ENCODE measurements at regions not wholly inside any gene's neighbourhood (a gene's known extent, or its start where the extent isn't known, plus 50 kb on each side); places are given as distances from the start of the nearest gene placed in this dataset.
"Not testable (repeated sequence)": the region's sequence is repeated elsewhere in the genome, so short reads cannot be mapped to it uniquely, and the experiment has no call there.

DNA sequence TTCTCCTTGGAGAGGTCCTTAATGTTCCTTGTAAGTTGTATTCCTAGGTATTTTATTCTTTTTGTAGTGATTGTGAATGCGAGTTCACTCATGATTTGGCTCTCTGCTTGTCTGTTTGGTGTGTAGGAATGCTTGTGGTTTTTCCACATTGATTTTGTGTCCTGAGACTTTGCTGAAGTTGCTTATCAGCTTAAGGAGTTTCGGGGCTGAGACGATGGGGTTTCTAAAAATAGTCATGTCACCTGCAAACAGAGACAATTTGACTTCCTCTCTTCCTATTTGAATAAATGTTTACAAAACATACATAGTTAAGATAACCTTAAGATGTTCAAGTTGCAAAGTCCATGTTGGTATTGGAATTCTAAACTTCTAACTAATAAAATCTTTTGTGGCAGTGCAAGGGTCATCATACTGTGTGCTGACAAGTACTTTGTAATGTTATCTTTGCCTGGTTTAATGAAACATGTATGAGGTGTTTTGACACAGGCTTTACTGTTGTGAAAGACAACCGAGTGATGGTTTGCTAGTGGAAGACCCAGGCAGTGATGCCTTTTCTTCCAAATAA is 286.2 kb downstream of the MRPS30 start:
- no peak for ATAC-seq
- no peak for DNase-seq (ENCODE audit: low spot score in 2 of 2)
- Mint-ChIP-seq H3K9me3 (peaks cover 0 to 15% of the 10 kb centered on the region in 2 donors), H3K27ac (no peak overlapping the region), H3K36me3 (no peaks in the 10 kb centered on the region)

GRCh38 chr5:45098483-45098882 is 289.7 kb downstream of the MRPS30 start:
- Mint-ChIP-seq H3K9me3 (peaks cover 6 to 16% of the 10 kb centered on the region in 2 donors), H3K27ac (no peak overlapping the region), H3K36me3 (no peaks in the 10 kb centered on the region)
- DNase-seq (ENCODE audit: low spot score in 2 of 2), result no peak
- no peak for ATAC-seq

DNA sequence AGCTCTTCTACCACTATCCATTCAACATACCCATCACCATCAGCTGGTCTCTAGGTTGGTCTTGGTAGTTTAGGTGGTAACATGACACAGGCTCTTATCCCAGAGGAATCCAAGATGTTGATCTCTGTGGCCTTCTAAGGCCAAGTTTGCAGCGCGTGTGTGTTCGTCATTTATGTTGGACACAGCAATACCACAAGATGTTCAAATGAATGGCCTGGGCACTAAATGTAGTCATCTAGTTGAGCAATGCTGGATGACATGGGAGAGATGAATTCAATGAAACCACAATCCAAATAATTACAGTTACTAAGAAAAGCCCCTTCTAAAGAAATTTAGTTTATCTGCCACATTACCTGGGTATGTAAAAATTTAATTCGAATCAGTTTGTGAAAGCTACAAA is 292.4 kb downstream of the MRPS30 start:
- no peak for ATAC-seq
- H3K27ac Mint-ChIP-seq, result no peak overlapping the region
- no peaks in the 10 kb centered on the region for H3K36me3 Mint-ChIP-seq

GRCh38 chr5:45105491-45105994 is 296.8 kb downstream of the MRPS30 start:
- no peak overlapping the region for H3K27ac Mint-ChIP-seq
- peaks cover 9 to 20% of the 10 kb centered on the region in 2 donors for H3K9me3 Mint-ChIP-seq
- ATAC-seq (no peak), DNase-seq (ENCODE audit: low spot score in 2 of 2) (no peak)
- H3K36me3 Mint-ChIP-seq, result no peaks in the 10 kb centered on the region

More for the DNA sequence above, 292.4 kb downstream of the MRPS30 start:
- DNase-seq (ENCODE audit: low spot score in 2 of 2), result no peak
- peaks cover 10 to 21% of the 10 kb centered on the region in 2 donors for H3K9me3 Mint-ChIP-seq

DNA sequence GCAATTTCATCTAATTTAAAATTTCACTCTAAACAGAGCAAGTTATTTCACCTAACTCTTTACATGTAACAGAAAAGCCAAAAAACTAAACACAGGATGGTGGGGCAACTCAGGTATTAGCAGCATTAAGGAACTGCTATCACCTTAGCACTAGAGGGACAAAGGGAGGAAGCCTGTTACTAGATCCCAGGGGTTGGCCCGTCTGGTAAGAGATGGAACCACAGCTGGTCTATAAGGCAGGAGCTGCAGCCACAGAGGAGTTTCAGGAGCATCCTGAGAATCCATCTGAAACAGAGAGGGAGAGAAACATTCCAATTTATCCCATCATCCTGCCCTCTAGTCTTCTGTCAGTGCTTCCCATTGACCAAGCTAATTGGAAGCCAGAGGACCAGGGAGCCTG is 300.3 kb downstream of the MRPS30 start:
- DNase-seq (ENCODE audit: low spot score in 2 of 2) (no peak), ATAC-seq (no peak)
- peaks cover 8 to 14% of the 10 kb centered on the region in 2 donors for H3K9me3 Mint-ChIP-seq
- H3K36me3 Mint-ChIP-seq, result no peaks in the 10 kb centered on the region
- no peak overlapping the region for H3K27ac Mint-ChIP-seq

DNA sequence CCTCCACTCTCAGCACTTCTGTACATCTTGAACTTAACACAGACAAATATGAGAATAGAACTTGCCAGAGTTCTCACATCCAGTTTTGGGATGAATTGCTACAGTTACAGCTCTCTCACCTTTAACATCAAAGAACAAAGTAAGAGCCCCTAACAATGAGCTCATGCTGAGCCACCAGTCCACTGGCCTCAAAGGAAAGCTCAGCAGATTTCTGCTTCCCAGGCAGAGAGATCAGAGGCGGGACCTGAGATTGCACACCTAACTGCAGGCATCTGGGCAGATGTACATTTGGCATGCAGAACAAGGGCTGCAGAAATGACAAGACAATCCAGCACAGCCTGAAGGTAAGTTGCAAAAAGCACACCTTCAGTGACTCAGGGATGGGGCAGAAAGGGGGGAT is 300.9 kb downstream of the MRPS30 start:
- no peaks in the 10 kb centered on the region for H3K36me3 Mint-ChIP-seq
- H3K27ac Mint-ChIP-seq, result no peak overlapping the region
- ATAC-seq (no peak), DNase-seq (ENCODE audit: low spot score in 2 of 2) (no peak)
- H3K9me3 Mint-ChIP-seq, result peaks cover 7 to 18% of the 10 kb centered on the region in 2 donors

DNA sequence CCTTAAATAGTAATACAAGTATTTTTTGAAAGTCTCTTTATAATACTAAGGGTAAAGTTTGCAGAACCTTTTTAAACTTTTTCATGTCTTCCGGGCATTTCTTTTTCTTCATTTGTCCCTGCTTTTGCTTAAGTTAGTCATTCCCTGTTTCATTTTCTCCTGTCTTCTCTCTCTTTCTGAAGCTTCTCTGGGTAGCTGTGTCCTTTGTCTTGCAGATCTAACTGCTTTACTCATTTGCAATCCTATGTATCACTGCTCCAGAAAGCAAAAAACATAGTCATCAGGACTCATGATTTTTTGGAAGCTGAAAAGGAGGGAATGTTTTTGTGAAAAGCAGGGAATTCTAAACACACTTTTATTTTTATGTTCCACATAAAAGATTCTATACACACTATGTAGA is 301.7 kb downstream of the MRPS30 start:
- H3K36me3 Mint-ChIP-seq, result no peaks in the 10 kb centered on the region
- no peak overlapping the region for H3K27ac Mint-ChIP-seq
- no peak for DNase-seq (ENCODE audit: low spot score in 2 of 2)
- H3K9me3 Mint-ChIP-seq, result peaks cover 10 to 15% of the 10 kb centered on the region in 2 donors
- no peak for ATAC-seq

DNA sequence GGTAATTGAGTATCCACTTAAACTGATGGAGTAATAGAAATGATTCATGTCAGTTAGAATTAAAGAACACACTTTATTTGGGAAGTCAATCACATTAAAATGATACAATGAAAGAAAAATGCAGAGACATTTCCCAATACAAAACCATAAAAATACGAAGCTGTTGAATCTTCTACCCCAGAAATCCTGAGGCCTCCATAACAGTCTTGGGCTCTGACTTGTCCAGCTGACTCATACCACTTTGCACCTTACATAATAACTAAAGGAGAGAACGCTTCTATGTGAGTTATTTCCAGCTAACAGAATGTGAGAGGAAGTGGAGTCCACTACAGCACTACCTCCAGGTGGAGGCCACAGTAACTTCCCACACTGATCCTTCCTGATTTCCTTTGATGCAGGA is 305.0 kb downstream of the MRPS30 start:
- peaks cover 17 to 27% of the 10 kb centered on the region in 2 donors for H3K9me3 Mint-ChIP-seq
- H3K36me3 Mint-ChIP-seq, result no peaks in the 10 kb centered on the region

DNA sequence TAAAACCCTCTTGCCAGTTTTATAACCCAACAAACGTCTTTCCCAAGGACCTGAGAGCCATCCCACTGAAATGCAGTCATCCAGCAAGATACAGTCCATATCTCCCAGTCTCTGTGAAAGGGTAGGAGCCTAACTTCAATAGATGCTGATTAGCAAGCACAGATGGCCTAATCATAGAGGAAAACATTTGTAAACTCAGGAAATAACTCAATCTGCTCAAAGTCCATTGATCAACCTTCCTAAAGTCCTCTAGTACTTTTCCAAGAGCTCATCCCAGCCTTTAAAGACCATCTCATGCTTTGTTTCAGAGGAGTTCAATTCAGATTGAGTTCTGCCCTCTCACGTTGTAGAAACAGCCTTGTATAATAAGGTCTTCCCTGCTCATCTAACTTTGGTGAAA is 324.2 kb downstream of the MRPS30 start:
- Mint-ChIP-seq H3K9me3 (peaks cover 16% of the 10 kb centered on the region in 2 donors), H3K27ac (no peak overlapping the region), H3K36me3 (peaks cover 0 to 5% of the 10 kb centered on the region in 2 donors)
- ATAC-seq (no peak), DNase-seq (ENCODE audit: low spot score in 2 of 2) (no peak)

More for the DNA sequence above, 305.0 kb downstream of the MRPS30 start:
- DNase-seq (ENCODE audit: low spot score in 2 of 2), result no peak
- ATAC-seq, result no peak
- H3K27ac Mint-ChIP-seq, result no peak overlapping the region

- Mint-ChIP-seq H3K9me3 (peaks cover 13 to 19% of the 10 kb centered on the region in 2 donors), H3K27ac (no peak overlapping the region), H3K36me3 (no peaks in the 10 kb centered on the region)
- ATAC-seq (no peak), DNase-seq (ENCODE audit: low spot score in 2 of 2) (no peak)
Measured at GRCh38 chr5:45162974-45163373, 354.2 kb downstream of the MRPS30 start.

GRCh38 chr5:45171563-45171962 is 362.8 kb downstream of the MRPS30 start:
- DNase-seq (ENCODE audit: low spot score in 2 of 2) (no peak), ATAC-seq (no peak)
- H3K9me3 Mint-ChIP-seq, result peaks cover 9 to 18% of the 10 kb centered on the region in 2 donors
- H3K36me3 Mint-ChIP-seq, result no peaks in the 10 kb centered on the region
- no peak overlapping the region for H3K27ac Mint-ChIP-seq

- H3K36me3 Mint-ChIP-seq; DNase-seq (ENCODE audit: low spot score in 2 of 2); H3K27ac Mint-ChIP-seq; ATAC-seq: not testable (repeated sequence)
- H3K9me3 Mint-ChIP-seq, result peaks cover 5 to 19% of the 10 kb centered on the region in 2 donors
Measured at GRCh38 chr5:45172634-45173033, 363.9 kb downstream of the MRPS30 start.

DNA sequence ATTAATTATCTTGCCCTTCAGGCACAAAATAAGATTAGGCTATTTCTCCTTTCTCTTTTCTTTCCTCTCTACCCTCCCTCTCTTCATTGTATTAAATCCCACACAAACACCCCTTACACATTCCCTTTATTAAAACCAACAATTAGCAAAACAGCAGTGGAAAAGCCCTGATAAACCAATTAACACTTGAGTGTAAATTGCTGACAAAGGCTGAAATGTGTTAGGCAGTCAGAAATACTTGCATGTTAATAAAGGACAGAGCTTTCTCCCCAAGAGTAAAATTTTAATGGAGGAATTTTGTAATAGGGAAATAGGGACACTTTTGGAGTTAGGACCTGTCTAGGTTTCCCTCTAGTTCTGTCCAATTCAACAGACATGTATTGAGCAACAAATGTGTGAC is 370.9 kb downstream of the MRPS30 start:
- DNase-seq (ENCODE audit: low spot score in 2 of 2), result no peak

GRCh38 chr5:45189042-45189441 is 380.3 kb downstream of the MRPS30 start:
- Mint-ChIP-seq H3K9me3 (peaks cover 13 to 18% of the 10 kb centered on the region in 2 donors), H3K27ac (no peak overlapping the region)
- no peak for DNase-seq (ENCODE audit: low spot score in 2 of 2)

More for the DNA sequence above, 370.9 kb downstream of the MRPS30 start:
- Mint-ChIP-seq H3K27ac (no peak overlapping the region), H3K36me3 (no peaks in the 10 kb centered on the region), H3K9me3 (peaks cover 20 to 22% of the 10 kb centered on the region in 2 donors)
- ATAC-seq, result no peak

GRCh38 chr5:45189481-45189880 is 380.7 kb downstream of the MRPS30 start:
- Mint-ChIP-seq H3K9me3 (peaks cover 10 to 16% of the 10 kb centered on the region in 2 donors), H3K36me3 (no peaks in the 10 kb centered on the region), H3K27ac (no peak overlapping the region)
- no peak for DNase-seq (ENCODE audit: low spot score in 2 of 2)
- no peak for ATAC-seq

More at GRCh38 chr5:45189042-45189441, 380.3 kb downstream of the MRPS30 start:
- ATAC-seq, result no peak
- no peaks in the 10 kb centered on the region for H3K36me3 Mint-ChIP-seq

- no peak for DNase-seq (ENCODE audit: low spot score in 2 of 2)
Measured at GRCh38 chr5:45195026-45195425, 386.3 kb downstream of the MRPS30 start.

More at GRCh38 chr5:45195026-45195425, 386.3 kb downstream of the MRPS30 start:
- peaks cover 14 to 19% of the 10 kb centered on the region in 2 donors for H3K9me3 Mint-ChIP-seq
- H3K36me3 Mint-ChIP-seq, result no peaks in the 10 kb centered on the region
- ATAC-seq, result no peak
- no peak overlapping the region for H3K27ac Mint-ChIP-seq
